DMS 273 treated with DMSO at 0.1 percent for 48 hours (cell line): ENCODE measurements at regions not wholly inside any gene's neighbourhood (a gene's known extent, or its start where the extent isn't known, plus 50 kb on each side); places are given as distances from the start of the nearest gene placed in this dataset.
A peak's percentile ranks its signal among the peaks of the same experiment; 100 is the strongest.

Experiments
- DNase-seq: peaks from one replicate; lab custom pipeline; 2025; lab: John Stamatoyannopoulos, UW

GRCh38 chr11:32200136-32200847 is 109.4 kb downstream of the RCN1 start:
- no peak for DNase-seq

- DNase-seq, result no peak
Measured at GRCh38 chr11:32204751-32205150, 113.9 kb downstream of the RCN1 start.

GRCh38 chr11:32210556-32210955 is 119.7 kb downstream of the RCN1 start:
- DNase-seq, result no peak

DNA sequence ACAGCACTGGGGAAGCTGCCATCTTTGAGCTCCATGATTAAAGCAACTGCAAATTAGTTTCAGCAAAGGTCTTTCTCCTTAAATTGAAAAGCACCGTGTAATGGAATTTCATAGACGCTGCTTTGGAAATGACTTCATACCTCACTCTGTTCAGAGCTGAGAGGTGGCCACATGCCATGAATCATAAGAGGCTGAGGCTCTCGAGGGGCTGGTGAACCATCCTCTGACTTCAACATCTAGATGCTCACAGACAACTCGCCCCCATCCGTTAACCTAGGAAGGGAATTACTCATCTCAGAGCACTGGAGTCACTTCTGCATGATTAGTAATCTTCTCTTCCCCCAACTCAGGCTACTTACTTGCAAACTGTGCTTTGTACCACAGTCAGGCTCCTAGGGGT is 122.3 kb downstream of the RCN1 start:
- DNase-seq, result no peak

DNA sequence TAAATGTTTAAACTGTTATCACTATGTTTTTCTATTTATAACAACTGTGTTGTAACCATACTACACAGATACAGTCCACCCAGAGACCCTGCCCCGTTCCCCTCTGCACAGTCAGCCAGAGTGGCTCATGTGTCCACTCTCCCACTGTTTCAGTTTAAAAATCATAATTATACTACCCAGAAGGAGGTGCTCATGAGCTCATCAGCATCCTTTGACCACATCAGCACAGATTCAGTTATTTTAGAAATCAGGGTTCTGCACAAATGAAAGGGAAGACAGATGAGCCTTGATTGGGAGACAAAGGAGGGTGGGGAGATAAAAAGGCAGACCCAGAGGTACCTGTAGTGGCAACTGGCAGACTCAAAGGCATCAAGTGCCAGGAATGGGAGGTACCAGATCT is 124.3 kb downstream of the RCN1 start:
- DNase-seq, result no peak

GRCh38 chr11:32216749-32217148 is 125.9 kb downstream of the RCN1 start:
- no peak for DNase-seq

DNA sequence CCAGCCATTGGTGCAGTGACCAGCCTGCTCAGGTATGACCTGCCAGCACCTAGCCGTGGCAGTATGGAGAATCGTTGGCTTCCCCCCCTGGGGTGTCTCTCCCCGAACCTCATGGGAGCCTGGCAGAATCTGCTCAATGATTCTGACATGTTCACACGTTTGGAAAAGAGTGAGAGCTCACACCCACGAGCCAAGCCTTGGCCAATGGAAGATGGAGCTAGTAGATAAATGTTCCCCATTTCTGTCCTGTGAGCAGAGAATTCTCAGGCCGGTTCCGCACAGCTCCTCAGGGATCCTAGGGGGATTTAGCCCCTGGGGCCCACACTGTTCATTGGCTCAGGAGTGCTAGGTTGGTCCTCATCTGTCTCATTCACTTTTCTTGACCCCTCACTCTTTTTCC is 128.4 kb downstream of the RCN1 start:
- no peak for DNase-seq

DNA sequence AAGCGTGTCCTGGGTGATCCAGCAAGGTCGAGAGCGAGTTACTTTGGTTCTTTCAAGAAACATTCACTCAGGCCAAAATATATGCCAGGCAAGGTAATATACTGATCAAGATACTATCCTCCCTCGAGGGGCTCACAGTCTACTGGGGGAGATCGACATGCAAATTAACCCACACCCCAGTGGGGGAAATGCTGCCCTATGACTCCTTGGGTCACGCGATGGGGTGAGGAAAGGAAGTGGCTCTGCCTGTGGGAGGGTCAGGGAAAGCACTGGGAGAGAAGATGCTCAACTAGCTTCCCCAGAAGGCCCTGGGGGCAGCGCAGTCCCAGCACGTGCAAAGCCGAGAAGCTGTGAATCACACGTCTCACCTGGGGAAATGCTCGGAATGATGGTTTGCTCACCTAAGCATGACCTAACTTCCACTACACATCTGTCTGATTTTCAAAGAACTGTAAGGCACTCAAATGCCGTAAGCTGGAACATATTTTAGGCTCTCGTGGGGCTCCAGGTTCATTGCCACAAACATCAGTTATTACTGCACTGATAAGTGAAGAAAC is 130.7 kb downstream of the RCN1 start:
- DNase-seq, result no peak

DNA sequence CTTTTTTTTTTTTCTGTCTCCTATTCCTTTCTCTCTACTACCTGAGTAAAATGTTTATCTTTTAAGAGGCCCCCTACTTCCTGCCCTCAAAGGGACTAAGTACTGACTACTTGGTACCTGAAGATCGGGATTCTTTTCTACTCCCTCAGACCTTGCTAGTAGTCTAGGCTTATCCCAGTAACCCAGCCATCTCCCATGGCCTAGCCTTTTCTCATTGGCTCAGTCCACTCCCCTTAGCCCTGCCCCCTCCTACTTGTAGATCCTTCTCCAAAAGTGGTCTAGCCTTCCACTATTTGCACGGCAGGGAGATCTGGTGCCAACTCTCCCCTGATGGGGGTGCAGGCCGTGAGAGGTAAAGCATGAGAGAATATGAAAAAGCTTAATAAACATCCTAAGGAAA is 133.7 kb downstream of the RCN1 start:
- DNase-seq, result no peak

DNA sequence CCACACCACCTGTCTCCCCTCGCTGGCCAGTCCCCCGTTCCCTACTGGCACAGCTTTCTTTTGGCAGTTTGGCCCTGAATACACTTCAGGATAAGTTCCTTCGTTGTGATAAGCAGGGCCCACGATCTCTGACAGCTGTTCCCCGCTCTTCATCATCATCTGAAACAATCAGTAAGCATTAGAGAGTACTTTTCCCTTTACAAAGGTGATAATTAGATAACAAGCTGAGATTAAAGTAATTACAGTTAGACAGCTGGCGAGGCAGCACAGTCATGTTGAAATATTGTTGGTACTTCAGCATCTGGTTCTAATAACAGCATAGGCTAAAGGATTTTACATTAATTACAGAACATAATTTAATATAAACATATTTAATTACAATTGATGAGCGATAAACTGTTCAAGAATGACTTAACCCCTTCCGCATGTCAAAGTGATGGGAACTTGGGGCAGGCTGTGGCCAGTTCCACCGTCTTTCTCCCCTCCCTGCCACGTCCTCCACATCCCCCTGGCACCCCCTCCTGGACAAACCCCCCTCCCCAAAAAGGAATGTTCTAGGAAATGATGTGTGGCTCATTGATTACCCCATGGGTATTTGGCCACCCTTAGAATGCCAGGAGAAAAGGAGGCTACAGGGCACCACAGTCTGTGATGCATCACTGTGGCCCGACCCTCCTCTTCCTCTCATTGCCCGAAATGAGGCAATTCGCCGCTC is 134.9 kb downstream of the RCN1 start:
- DNase-seq, result peak; percentile 68

DNA sequence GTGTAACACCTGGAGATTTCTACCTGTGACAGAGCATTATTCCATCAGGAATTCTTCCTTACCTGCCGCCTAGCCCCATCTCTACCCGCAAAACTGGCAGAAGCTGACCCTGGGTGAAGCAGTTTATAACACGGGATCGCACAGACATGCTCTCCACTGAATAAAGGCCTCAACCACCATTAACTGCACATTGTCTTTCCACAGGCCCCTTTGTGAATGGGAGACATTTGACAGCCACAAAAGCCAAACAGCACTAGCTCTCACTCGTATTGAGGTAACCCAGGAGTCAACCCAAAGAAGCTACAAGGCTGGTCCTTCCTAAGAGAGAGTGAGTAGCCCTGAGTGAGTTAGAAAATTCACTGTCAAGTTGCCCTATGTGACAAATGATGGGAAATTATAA is 135.6 kb downstream of the RCN1 start:
- DNase-seq, result no peak

GRCh38 chr11:32229576-32230240 is 138.8 kb downstream of the RCN1 start:
- no peak for DNase-seq

- DNase-seq, result no peak
Measured at GRCh38 chr11:32231909-32232493, 141.1 kb downstream of the RCN1 start.

DNA sequence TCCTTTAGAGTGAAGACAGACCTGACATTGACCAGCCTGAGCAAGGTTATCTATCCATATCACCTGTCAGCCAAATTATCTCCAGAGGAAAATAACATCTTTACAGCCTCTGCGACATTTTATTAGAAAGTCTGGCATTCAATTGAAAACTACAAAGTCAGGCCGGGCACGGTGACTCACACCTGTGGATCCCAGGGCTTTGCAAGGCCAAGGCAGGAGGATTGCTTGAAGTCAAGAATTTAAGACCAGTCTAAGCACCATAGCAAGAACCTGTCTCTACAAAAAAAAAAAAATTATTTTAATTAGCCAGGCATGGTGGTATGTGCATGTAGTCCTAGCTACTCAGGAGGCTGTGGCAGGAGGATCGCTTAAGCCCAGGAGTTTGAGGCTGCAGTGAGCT is 141.6 kb downstream of the RCN1 start:
- no peak for DNase-seq

DNA sequence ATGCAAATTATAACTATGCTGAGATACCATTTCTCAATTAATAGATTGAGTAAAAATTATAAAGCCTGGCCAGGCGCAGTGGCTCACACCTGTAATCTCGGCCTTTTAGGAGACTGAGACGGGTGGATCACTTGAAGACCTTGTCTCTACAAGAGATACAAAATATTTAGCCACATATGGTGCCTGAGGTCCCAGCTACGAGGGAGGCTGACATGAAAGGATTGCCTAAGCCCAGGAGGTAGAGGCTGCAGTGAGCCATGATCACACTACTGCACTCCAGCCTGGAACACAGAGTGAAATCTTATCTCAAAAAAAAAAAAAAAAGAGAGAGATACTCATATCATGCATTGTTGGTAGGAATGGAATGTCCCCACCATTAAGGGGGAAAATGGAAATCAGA is 142.4 kb downstream of the RCN1 start:
- no peak for DNase-seq

- DNase-seq, result no peak
Measured at GRCh38 chr11:32233928-32234327, 143.1 kb downstream of the RCN1 start.

DNA sequence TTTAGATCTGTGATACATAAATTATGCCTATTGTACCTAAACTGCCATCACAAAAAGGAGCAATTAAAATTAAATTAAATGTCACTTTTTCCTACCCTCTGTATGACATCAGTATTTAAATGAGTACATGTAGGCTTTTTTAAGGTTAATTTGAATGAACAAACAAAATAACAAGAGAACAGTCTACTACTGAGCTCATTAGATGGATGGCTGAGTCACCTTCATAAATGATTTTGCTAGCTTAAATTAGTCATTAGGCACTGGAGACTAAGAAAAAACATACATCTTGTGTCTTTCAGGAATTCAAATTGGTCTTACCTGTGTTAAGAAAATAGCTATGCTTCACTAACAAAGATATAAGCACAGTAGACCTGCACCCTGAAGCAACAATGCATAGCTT is 153.6 kb downstream of the RCN1 start:
- DNase-seq, result no peak

- no peak for DNase-seq
Measured at GRCh38 chr11:32253706-32254105, 162.8 kb downstream of the RCN1 start.

DNA sequence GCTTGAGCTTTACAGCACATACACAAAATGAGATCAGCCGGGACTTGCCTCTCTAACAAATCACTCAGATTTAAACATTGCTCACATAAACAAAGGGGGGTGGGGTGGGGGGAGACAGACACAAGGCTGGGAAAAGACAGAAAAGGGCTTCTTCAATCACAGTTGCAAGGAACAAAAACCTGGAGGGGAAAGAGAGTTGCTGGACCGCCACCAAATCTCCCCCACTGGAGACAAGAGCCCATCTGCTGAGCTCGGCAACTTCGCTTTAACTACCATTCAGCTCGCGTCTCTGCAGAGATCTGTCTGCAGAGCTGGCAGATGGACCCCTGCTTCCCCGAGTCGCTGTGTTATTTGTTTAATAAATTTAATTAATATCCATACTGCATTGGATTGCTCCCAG is 165.0 kb downstream of the RCN1 start:
- DNase-seq, result peak; percentile 95

DNA sequence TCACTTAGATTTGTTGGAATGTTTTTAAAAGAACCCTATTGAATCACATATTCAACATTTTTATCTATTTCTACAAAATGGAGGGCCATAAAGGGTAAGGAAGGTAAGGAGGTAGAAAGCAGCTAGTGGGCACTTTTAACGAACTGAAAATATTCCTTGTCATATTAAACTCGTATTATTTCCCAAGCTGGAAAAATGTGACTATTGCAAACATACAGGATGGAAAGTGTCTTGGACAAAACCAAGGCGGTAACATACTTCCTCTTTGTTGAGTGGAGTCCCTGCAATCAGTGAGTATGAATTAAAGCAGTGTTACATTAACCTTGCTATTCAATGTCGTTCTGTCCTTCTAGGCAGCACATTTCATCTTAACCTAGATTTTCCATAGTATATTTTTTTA is 165.6 kb downstream of the RCN1 start:
- no peak for DNase-seq

DNA sequence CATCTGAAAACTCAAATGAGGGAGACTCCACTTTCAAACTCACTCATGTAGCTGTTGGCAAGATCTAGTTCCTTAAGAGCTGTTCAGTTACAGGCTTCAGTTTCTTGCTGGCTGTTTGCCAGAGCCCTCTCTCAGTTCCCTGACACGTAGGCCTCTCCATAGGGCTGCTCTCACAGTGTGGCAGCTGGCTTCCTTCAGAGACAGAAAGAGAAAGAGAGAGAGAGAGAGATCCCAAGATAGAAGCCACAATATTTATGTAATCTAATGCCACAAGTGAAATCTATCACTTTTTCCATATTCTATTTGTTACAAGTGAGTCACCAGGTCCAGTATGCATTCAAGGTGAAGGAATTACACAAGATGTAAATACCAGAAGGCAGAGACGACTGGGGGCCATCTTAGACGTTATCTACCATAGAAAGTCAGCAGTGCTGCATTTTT is 168.8 kb downstream of the RCN1 start:
- DNase-seq, result peak; percentile 87

- no peak for DNase-seq
Measured at GRCh38 chr11:32262367-32262766, 171.5 kb downstream of the RCN1 start.

DNA sequence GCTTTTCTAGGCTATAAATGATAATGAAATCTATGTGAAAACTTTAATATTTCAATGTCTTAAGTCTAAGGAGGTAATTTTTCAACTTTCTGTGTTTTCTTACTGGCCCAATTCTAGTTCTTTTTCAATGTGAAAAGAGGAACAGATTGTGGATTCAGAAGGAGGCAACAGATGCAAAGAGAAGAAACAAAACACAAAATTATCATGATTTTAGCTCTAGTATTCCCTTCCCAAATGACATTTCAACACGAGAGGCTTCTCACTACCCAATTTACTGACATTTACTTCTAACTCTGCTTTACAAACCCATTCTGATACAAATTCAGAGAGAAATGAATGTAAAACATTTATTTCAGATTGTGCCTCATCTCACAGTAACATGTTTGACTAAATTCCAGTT is 169.4 kb downstream of the WT1 start:
- no peak for DNase-seq
